Gastrocnemius medialis (tissue), 4 donors: ENCODE measurements at regions not wholly inside any gene's neighbourhood (a gene's known extent, or its start where the extent isn't known, plus 50 kb on each side); places are given as distances from the start of the nearest gene placed in this dataset.

Source experiments
- CTCF ChIP-seq, 5 experiments: fragments of 450-650 bp in 3 of 5; fragments of 200-600 bp in 2 of 5; sonication (generic) in 2 of 5; IDR thresholded peaks in 4 of 5; conservative IDR thresholded peaks in 1 of 5; 1 replicate in 4 of 5; 2 replicates in 1 of 5; pipeline ENCODE4 v1.5.1; 2016 to 2019; ENCODE audit warnings: antibody characterized with exemption in 5 of 5, mild to moderate bottlenecking in 3 of 5, moderate library complexity in 3 of 5
- POLR2A ChIP-seq, 2 donors: fragments of 450-650 bp; IDR thresholded peaks; one replicate each; pipeline ENCODE4 v1.6.1; 2017; ENCODE audit warnings: antibody characterized with exemption in 2 of 2, mild to moderate bottlenecking in 2 of 2, moderate library complexity in 2 of 2

GRCh38 chr2:56684327-56684726 is 500.5 kb downstream of the CCDC85A start:
- TF ChIP-seq CTCF (IDR thresholded peaks at IDR 0.05 in 4 of 5, conservative IDR thresholded peaks at IDR 0.05 in 1 of 5) (no peak), POLR2A (IDR thresholded peaks at IDR 0.05) (no peak)
